Dermis microvascular lymphatic vessel endothelial cell (primary cell): ENCODE measurements at regions not wholly inside any gene's neighbourhood (a gene's known extent, or its start where the extent isn't known, plus 50 kb on each side); places are given as distances from the start of the nearest gene placed in this dataset.
"Not testable (repeated sequence)": the region's sequence is repeated elsewhere in the genome, so short reads cannot be mapped to it uniquely, and the experiment has no call there.

ENCODE experiments used
- DNase-seq, 2 donors: peaks; one replicate each; pipeline versions ENCODE4 v3.0.0 to v3.0.0-alpha.2; 2010; ENCODE audit warnings: low read depth in 2 of 2

- DNase-seq, result no peak
These were observed 355.9 kb upstream of the AGA start for GRCh38 chr4:177798161-177798560.

GRCh38 chr4:177802162-177802561 lies 359.9 kb upstream of the AGA start:
- no peak for DNase-seq

- no peak for DNase-seq
These were observed 360.4 kb upstream of the AGA start for GRCh38 chr4:177802661-177803060.

GRCh38 chr4:177803151-177803550 lies 360.9 kb upstream of the AGA start:
- DNase-seq, result no peak

GRCh38 chr4:177809791-177810190 lies 367.6 kb upstream of the AGA start:
- DNase-seq, result no peak

- no peak for DNase-seq
These were observed 368.0 kb upstream of the AGA start for GRCh38 chr4:177810220-177810619.

- not testable (repeated sequence) for DNase-seq
These were observed 376.2 kb upstream of the AGA start for GRCh38 chr4:177818392-177818791.

GRCh38 chr4:177826973-177827372 lies 384.7 kb upstream of the AGA start:
- no peak for DNase-seq

GRCh38 chr4:177841258-177841657 lies 399.0 kb upstream of the AGA start:
- DNase-seq, result no peak

- no peak for DNase-seq
These were observed 411.0 kb upstream of the AGA start for GRCh38 chr4:177853229-177853628.

GRCh38 chr4:177855507-177856197 lies 413.4 kb upstream of the AGA start:
- DNase-seq, result no peak

GRCh38 chr4:177860171-177860570 lies 417.9 kb upstream of the AGA start:
- DNase-seq, result no peak

- no peak for DNase-seq
These were observed 419.4 kb upstream of the AGA start for GRCh38 chr4:177861551-177862094.

- no peak for DNase-seq
These were observed 420.4 kb upstream of the AGA start for GRCh38 chr4:177862541-177863176.

- no peak for DNase-seq
These were observed 437.6 kb upstream of the AGA start for GRCh38 chr4:177879851-177880250.

- no peak for DNase-seq
These were observed 452.9 kb upstream of the AGA start for GRCh38 chr4:177895136-177895535.

GRCh38 chr4:177901786-177902185 lies 459.5 kb upstream of the AGA start:
- DNase-seq, result no peak

- DNase-seq, result no peak
These were observed 460.1 kb upstream of the AGA start for GRCh38 chr4:177902386-177902785.

- DNase-seq, result no peak
These were observed 465.6 kb upstream of the AGA start for GRCh38 chr4:177907736-177908424.

- no peak for DNase-seq
These were observed 479.5 kb upstream of the AGA start for GRCh38 chr4:177921715-177922114.

GRCh38 chr4:177923888-177924287 lies 481.7 kb upstream of the AGA start:
- no peak for DNase-seq

GRCh38 chr4:177937041-177937440 lies 494.8 kb upstream of the AGA start:
- no peak for DNase-seq

GRCh38 chr4:177938226-177938625 lies 496.0 kb upstream of the AGA start:
- no peak for DNase-seq
